SK-N-SH treated with all-trans-retinoic acid at 6 μM for 48 hours (cell line): ENCODE measurements at regions not wholly inside any gene's neighbourhood (a gene's known extent, or its start where the extent isn't known, plus 50 kb on each side); places are given as distances from the start of the nearest gene placed in this dataset.

Source experiments
- ATAC-seq: fragments of 200-7000 bp; cut with Tn5 transposase; 3 replicates; pipeline ENCODE4 v1.9.1; 2020; ENCODE audit warnings: mild to moderate bottlenecking, moderate library complexity
- ARNTL ChIP-seq: fragments of 450-650 bp; formaldehyde crosslinking; IDR thresholded peaks from 2 replicates; pipeline ENCODE4 v1.5.0; 2020; ENCODE audit warnings: low read depth, mild to moderate bottlenecking, moderate library complexity, borderline replicate concordance
- BACH2 ChIP-seq: fragments of 250-450 bp; sonication (Bioruptor Pico); IDR thresholded peaks from 2 replicates; pipeline ENCODE4 v1.9.0; 2021; ENCODE audit warnings: mild to moderate bottlenecking, borderline replicate concordance
- CSDC2 ChIP-seq: fragments of 250-450 bp; sonication (Bioruptor Pico); IDR thresholded peaks from 2 replicates; pipeline ENCODE4 v1.5.0; 2020; ENCODE audit warnings: mild to moderate bottlenecking, moderate library complexity
- GLIS3 ChIP-seq: fragments of 250-450 bp; sonication (Bioruptor Pico); IDR thresholded peaks from 2 replicates; pipeline ENCODE4 v1.5.0; 2020; ENCODE audit warnings: mild to moderate bottlenecking, moderate library complexity
- ISL1 ChIP-seq: fragments of 250-450 bp; sonication (Bioruptor Pico); IDR thresholded peaks from 2 replicates; pipeline ENCODE4 v2.1.2; 2022; ENCODE audit warnings: mild to moderate bottlenecking, moderate library complexity
- OSR1 ChIP-seq: fragments of 250-450 bp; sonication (Bioruptor Pico); IDR thresholded peaks from 2 replicates; pipeline ENCODE4 v1.8.0; 2022; ENCODE audit warnings: moderate library complexity, mild to moderate bottlenecking, inconsistent platforms
- PPARA ChIP-seq: fragments of 250-450 bp; sonication (Bioruptor Pico); IDR thresholded peaks from 2 replicates; pipeline ENCODE4 v1.5.0; 2020; ENCODE audit warnings: mild to moderate bottlenecking, borderline replicate concordance
- SNAI2 ChIP-seq: fragments of 250-450 bp; sonication (Bioruptor Pico); IDR thresholded peaks from 2 replicates; pipeline ENCODE4 v1.5.0; 2020; ENCODE audit warnings: mild to moderate bottlenecking, moderate library complexity
- TCF4 ChIP-seq: fragments of 250-450 bp; sonication (Bioruptor Pico); IDR thresholded peaks from 2 replicates; pipeline ENCODE4 v1.8.0; 2021; ENCODE audit warnings: mild to moderate bottlenecking, moderate library complexity, borderline replicate concordance
- ZC3H10 ChIP-seq: fragments of 250-450 bp; sonication (Bioruptor Pico); IDR thresholded peaks from 2 replicates; pipeline ENCODE4 v1.5.1; 2021; ENCODE audit warnings: mild to moderate bottlenecking, moderate library complexity
- ZFP3 ChIP-seq: fragments of 250-450 bp; sonication (Bioruptor Pico); IDR thresholded peaks from 2 replicates; pipeline ENCODE4 v1.5.0; 2020; ENCODE audit warnings: mild to moderate bottlenecking, moderate library complexity
- ZFP30 ChIP-seq: fragments of 450-650 bp; formaldehyde crosslinking; IDR thresholded peaks from 2 replicates; pipeline ENCODE4 v1.5.0; 2022; ENCODE audit warnings: mild to moderate bottlenecking, moderate library complexity
- ZNF70 ChIP-seq: fragments of 450-650 bp; formaldehyde crosslinking; IDR thresholded peaks from 2 replicates; pipeline ENCODE4 v1.5.0; 2020; ENCODE audit warnings: mild to moderate bottlenecking, moderate library complexity
- ZNF8 ChIP-seq: fragments of 450-650 bp; formaldehyde crosslinking; IDR thresholded peaks from 2 replicates; pipeline ENCODE4 v1.5.0; 2020; ENCODE audit warnings: mild to moderate bottlenecking, moderate library complexity
- TF ChIP-seq, protein P1 (sequence below): fragments of 250-450 bp; sonication (Bioruptor Pico); IDR thresholded peaks from 2 replicates; pipeline ENCODE4 v1.8.0; 2021; ENCODE audit warnings: low read depth, mild to moderate bottlenecking, moderate library complexity, borderline replicate concordance
- TF ChIP-seq, protein P2 (sequence below): fragments of 250-450 bp; sonication (Bioruptor Pico); IDR thresholded peaks from 2 replicates; pipeline ENCODE4 v1.5.0; 2020; ENCODE audit warnings: mild to moderate bottlenecking, moderate library complexity
- TF ChIP-seq, protein P3 (sequence below): fragments of 250-450 bp; sonication (Bioruptor Pico); IDR thresholded peaks from 2 replicates; pipeline ENCODE4 v1.8.0; 2020; ENCODE audit warnings: mild to moderate bottlenecking, moderate library complexity, borderline replicate concordance
- TF ChIP-seq, protein P4 (sequence below): fragments of 250-450 bp; sonication (Bioruptor Pico); IDR thresholded peaks from 2 replicates; pipeline ENCODE4 v1.5.1; 2020; ENCODE audit warnings: low read depth, mild to moderate bottlenecking, moderate library complexity

DNA sequence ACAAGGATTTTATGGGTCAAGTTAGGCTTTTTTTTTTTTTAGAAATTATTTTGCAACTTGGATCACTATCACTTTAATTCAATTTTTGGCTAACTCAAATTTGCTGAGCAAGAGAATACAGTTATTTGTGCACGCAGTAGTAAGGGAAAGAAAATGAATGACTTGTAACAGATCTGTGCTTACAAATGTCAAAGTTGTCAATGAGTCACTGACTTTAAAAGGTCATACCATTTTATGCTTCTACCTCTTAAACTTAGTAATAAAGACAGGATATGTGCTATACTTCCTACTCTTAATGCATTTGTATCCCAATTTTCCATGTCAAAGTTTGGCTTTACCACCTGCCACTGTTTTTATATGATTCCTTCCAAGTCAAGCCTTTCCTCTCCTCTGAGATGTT, 131.1 kb upstream of the FBXO33 start:
- no peak for ATAC-seq
- TF ChIP-seq, protein P1, sequence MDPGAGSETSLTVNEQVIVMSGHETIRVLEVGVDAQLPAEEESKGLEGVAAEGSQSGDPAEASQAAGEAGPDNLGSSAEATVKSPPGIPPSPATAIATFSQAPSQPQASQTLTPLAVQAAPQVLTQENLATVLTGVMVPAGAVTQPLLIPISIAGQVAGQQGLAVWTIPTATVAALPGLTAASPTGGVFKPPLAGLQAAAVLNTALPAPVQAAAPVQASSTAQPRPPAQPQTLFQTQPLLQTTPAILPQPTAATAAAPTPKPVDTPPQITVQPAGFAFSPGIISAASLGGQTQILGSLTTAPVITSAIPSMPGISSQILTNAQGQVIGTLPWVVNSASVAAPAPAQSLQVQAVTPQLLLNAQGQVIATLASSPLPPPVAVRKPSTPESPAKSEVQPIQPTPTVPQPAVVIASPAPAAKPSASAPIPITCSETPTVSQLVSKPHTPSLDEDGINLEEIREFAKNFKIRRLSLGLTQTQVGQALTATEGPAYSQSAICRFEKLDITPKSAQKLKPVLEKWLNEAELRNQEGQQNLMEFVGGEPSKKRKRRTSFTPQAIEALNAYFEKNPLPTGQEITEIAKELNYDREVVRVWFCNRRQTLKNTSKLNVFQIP (CRISPR knock-in tag) = no peak
- TF ChIP-seq, protein P2, sequence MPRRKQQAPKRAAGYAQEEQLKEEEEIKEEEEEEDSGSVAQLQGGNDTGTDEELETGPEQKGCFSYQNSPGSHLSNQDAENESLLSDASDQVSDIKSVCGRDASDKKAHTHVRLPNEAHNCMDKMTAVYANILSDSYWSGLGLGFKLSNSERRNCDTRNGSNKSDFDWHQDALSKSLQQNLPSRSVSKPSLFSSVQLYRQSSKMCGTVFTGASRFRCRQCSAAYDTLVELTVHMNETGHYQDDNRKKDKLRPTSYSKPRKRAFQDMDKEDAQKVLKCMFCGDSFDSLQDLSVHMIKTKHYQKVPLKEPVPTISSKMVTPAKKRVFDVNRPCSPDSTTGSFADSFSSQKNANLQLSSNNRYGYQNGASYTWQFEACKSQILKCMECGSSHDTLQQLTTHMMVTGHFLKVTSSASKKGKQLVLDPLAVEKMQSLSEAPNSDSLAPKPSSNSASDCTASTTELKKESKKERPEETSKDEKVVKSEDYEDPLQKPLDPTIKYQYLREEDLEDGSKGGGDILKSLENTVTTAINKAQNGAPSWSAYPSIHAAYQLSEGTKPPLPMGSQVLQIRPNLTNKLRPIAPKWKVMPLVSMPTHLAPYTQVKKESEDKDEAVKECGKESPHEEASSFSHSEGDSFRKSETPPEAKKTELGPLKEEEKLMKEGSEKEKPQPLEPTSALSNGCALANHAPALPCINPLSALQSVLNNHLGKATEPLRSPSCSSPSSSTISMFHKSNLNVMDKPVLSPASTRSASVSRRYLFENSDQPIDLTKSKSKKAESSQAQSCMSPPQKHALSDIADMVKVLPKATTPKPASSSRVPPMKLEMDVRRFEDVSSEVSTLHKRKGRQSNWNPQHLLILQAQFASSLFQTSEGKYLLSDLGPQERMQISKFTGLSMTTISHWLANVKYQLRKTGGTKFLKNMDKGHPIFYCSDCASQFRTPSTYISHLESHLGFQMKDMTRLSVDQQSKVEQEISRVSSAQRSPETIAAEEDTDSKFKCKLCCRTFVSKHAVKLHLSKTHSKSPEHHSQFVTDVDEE (CRISPR knock-in tag) = no peak
- TF ChIP-seq BACH2 (CRISPR knock-in tag) (no peak), ZNF8 (CRISPR knock-in tag) (no peak)

DNA sequence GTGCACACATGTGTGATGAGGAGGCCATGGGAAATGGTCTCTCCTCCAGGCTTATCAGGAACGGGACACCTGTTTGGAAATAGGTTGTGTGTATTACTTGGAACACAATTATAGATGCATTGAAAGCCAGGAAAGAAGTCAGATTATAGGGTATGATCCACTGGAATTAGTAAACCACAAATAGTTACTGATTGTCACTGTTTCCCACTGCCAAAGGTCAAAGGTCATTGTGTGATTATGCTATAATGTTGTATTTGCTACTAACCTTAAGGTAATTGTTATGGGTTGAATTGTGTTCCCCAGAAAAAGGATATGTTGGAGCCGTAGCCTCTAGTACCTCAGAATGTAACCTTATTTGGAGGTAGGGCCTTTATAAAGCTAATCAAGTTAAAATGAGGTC, 129.9 kb upstream of the FBXO33 start:
- no peak for ATAC-seq
- TF ChIP-seq ZFP3 (no peak), ZNF70 (CRISPR knock-in tag) (no peak), ZNF8 (CRISPR knock-in tag) (no peak), GLIS3 (CRISPR knock-in tag) (no peak), TCF4 (CRISPR knock-in tag) (no peak), PPARA (CRISPR knock-in tag) (no peak), CSDC2 (CRISPR knock-in tag) (no peak), SNAI2 (no peak), OSR1 (no peak), ARNTL (no peak)

DNA sequence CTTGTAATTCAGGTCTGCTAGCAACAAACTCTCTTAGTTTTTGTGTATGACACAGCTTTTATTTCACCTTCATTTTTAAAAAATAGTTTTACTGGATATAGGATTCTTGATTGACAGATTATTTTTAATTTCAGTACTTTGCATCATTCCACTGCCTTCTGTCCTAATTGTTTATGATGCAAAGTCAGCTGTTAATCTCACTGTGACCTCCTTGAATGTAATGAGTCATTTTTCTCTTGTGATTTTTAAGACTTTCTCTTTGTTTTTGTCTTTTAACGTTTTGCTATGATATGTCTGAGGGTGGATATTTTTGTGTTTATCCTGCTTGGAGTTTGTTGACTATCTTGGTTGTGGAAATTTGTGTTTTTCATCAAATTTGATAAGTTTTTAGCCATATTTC, 126.3 kb upstream of the FBXO33 start:
- no peak for ATAC-seq

More for the DNA sequence above, 126.3 kb upstream of the FBXO33 start:
- TF ChIP-seq, protein P3, sequence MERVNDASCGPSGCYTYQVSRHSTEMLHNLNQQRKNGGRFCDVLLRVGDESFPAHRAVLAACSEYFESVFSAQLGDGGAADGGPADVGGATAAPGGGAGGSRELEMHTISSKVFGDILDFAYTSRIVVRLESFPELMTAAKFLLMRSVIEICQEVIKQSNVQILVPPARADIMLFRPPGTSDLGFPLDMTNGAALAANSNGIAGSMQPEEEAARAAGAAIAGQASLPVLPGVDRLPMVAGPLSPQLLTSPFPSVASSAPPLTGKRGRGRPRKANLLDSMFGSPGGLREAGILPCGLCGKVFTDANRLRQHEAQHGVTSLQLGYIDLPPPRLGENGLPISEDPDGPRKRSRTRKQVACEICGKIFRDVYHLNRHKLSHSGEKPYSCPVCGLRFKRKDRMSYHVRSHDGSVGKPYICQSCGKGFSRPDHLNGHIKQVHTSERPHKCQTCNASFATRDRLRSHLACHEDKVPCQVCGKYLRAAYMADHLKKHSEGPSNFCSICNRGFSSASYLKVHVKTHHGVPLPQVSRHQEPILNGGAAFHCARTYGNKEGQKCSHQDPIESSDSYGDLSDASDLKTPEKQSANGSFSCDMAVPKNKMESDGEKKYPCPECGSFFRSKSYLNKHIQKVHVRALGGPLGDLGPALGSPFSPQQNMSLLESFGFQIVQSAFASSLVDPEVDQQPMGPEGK (CRISPR knock-in tag) = no peak
- TF ChIP-seq CSDC2 (CRISPR knock-in tag) = no peak
- TF ChIP-seq, protein P2 (CRISPR knock-in tag) = no peak
- TF ChIP-seq, protein P1 (CRISPR knock-in tag) = no peak
- TF ChIP-seq, protein P4, sequence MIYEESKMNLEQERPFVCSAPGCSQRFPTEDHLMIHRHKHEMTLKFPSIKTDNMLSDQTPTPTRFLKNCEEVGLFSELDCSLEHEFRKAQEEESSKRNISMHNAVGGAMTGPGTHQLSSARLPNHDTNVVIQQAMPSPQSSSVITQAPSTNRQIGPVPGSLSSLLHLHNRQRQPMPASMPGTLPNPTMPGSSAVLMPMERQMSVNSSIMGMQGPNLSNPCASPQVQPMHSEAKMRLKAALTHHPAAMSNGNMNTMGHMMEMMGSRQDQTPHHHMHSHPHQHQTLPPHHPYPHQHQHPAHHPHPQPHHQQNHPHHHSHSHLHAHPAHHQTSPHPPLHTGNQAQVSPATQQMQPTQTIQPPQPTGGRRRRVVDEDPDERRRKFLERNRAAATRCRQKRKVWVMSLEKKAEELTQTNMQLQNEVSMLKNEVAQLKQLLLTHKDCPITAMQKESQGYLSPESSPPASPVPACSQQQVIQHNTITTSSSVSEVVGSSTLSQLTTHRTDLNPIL (CRISPR knock-in tag) = no peak
- no peak for TF ChIP-seq ZFP30 (CRISPR knock-in tag)
- no peak for TF ChIP-seq ISL1 (CRISPR knock-in tag)
- TF ChIP-seq ZC3H10 (CRISPR knock-in tag) = no peak
